K562 (cell line): ENCODE measurements at regions not wholly inside any gene's neighbourhood (a gene's known extent, or its start where the extent isn't known, plus 50 kb on each side); places are given as distances from the start of the nearest gene placed in this dataset.

ENCODE experiments used
- ATAC-seq: fragments of 200-7000 bp; cut with Tn5 transposase; 3 replicates; pipeline ENCODE4 v1.9.1; 2020; ENCODE audit warnings: moderate library complexity
- BruUV-seq: library from RNA; stranded (reverse); fragments of 400-500 nt; replicated peaks from 2 replicates; lab custom pipeline; 2021; lab: Mats Ljungman, UMichigan
- CTCF ChIA-PET: fragments of 300-600 bp; formaldehyde crosslinking; extraction: SDS; loops from one replicate; lab custom pipeline; 2021; ENCODE audit warnings: low intra/inter-chr PET ratio; lab: Yijun Ruan, JAX
- POLR2A ChIA-PET: fragments of 300-600, 350-650 bp; sonication (Branson Sonifier 250); formaldehyde crosslinking; extraction: SDS; loops from one replicate; lab custom pipeline; 2021; ENCODE audit warnings: antibody characterized with exemption, inconsistent platforms; lab: Yijun Ruan, JAX
- DNase-seq, 4 experiments: peaks; one replicate each; pipeline versions ENCODE4 v3.0.0 to v3.0.0-alpha.2; 2011 to 2018; ENCODE audit warnings: low spot score in 3 of 4, mixed read lengths in 3 of 4; ENCODE audit errors: extremely low read depth in 1 of 4
- FAIRE-seq: peaks from 2 replicates; lab custom pipeline; 2011; peaks lifted over from hg19 to GRCh38; lab: Jason Lieb, UNC
- H2AFZ ChIP-seq: 2 replicates; pipeline ENCODE4 v1.6.0; 2011; ENCODE audit warnings: low read depth, low read length, control low read depth, inconsistent platforms
- H3K27ac ChIP-seq: fragments of 200-600 bp; 3 replicates; pipeline ENCODE4 v1.8.0; 2011; ENCODE audit warnings: low read depth, mild to moderate bottlenecking, control low read depth, inconsistent platforms, low read length, moderate library complexity, mixed read lengths; ENCODE audit errors: extremely low read depth
- H3K27me3 ChIP-seq, 2 experiments: fragments of 300-600 bp in 1 of 2; 2 replicates in 1 of 2; 3 replicates in 1 of 2; pipeline versions ENCODE4 v1.6.0 to v1.8.0; 2011; ENCODE audit warnings: inconsistent platforms in 2 of 2, low read length in 2 of 2, mild to moderate bottlenecking in 1 of 2, mixed read lengths in 1 of 2, moderate library complexity in 1 of 2; ENCODE audit not compliant: control insufficient read depth in 2 of 2, insufficient read depth in 2 of 2
- H3K36me3 ChIP-seq: fragments of 300-600 bp; 3 replicates; pipeline ENCODE4 v1.8.0; 2011; ENCODE audit warnings: mild to moderate bottlenecking, low read length, inconsistent platforms; ENCODE audit not compliant: control insufficient read depth, insufficient read depth
- H3K4me1 ChIP-seq, 2 experiments: fragments of 200-600 bp in 1 of 2; replicated peaks in 1 of 2; 2 replicates in 1 of 2; 3 replicates in 1 of 2; pipeline versions ENCODE4 v1.5.1 to v1.8.0; 2011; ENCODE audit warnings: inconsistent platforms in 2 of 2, low read length in 2 of 2, mild to moderate bottlenecking in 1 of 2, mixed read lengths in 1 of 2, moderate library complexity in 1 of 2; ENCODE audit not compliant: control insufficient read depth in 2 of 2, insufficient read depth in 2 of 2
- H3K4me2 ChIP-seq: 2 replicates; pipeline ENCODE4 v1.6.1; 2011; ENCODE audit warnings: low read length, control low read depth, inconsistent platforms, mixed read lengths; ENCODE audit not compliant: insufficient read depth
- H3K4me3 ChIP-seq: fragments of 200-600 bp; sonication (generic), shearing (Covaris generic); 2 replicates; pipeline ENCODE4 v1.5.1; 2016; ENCODE audit warnings: control low read depth, inconsistent platforms
- H3K79me2 ChIP-seq: fragments of 200-600 bp; 3 replicates; pipeline ENCODE4 v1.8.0; 2011; ENCODE audit warnings: low read length, inconsistent platforms; ENCODE audit not compliant: control insufficient read depth, insufficient read depth
- H3K9ac ChIP-seq, 2 experiments: 2 replicates each; pipeline versions ENCODE4 v1.6.0 to v1.6.1; 2011; ENCODE audit warnings: low read depth in 2 of 2, low read length in 2 of 2, control low read depth in 1 of 2, inconsistent platforms in 1 of 2, mild to moderate bottlenecking in 1 of 2, mixed read lengths in 1 of 2; ENCODE audit not compliant: insufficient read depth in 1 of 2
- H3K9me1 ChIP-seq: one replicate; pipeline ENCODE4 v1.6.0; 2011; ENCODE audit warnings: inconsistent platforms, mild to moderate bottlenecking, low read length, moderate library complexity; ENCODE audit not compliant: control insufficient read depth, insufficient read depth
- H3K9me3 ChIP-seq: replicated peaks from 2 replicates; pipeline ENCODE4 v1.5.1; 2011; ENCODE audit warnings: low read depth, low read length, inconsistent platforms; ENCODE audit not compliant: control insufficient read depth, insufficient read depth
- H4K20me1 ChIP-seq: replicated peaks from 2 replicates; pipeline ENCODE4 v1.6.1; 2011; ENCODE audit warnings: low read length, inconsistent platforms, mixed read lengths; ENCODE audit not compliant: control insufficient read depth, insufficient read depth
- CBX2 ChIP-seq: fragments of 200-600 bp; sonication (generic); IDR thresholded peaks from one replicate; pipeline ENCODE4 v1.6.1; 2012; ENCODE audit warnings: mild to moderate bottlenecking, low read length, inconsistent platforms; ENCODE audit not compliant: insufficient read depth, poor library complexity, severe bottlenecking
- CEBPG ChIP-seq, 3 experiments: fragments of 200-800 bp in 1 of 3; sonication (Bioruptor generic) in 1 of 3; sonication (generic) in 1 of 3; formaldehyde crosslinking in 1 of 3; IDR thresholded peaks in 2 of 3; conservative IDR thresholded peaks in 1 of 3; 2 replicates each; pipeline versions ENCODE4 v1.6.1 to v1.8.0; 2016 to 2022; ENCODE audit warnings: missing compliant biosample characterization in 2 of 3, missing genetic modification characterization in 2 of 3, mild to moderate bottlenecking in 1 of 3, missing genetic modification reagents in 1 of 3
- HOXB6 ChIP-seq: fragments of 250-450 bp; sonication (Bioruptor Pico); IDR thresholded peaks from 2 replicates; pipeline ENCODE4 v1.5.1; 2022; ENCODE audit warnings: mild to moderate bottlenecking, borderline replicate concordance
- KAT8 ChIP-seq: fragments of 450-650 bp; IDR thresholded peaks from 2 replicates; pipeline ENCODE4 v1.6.1; 2016; ENCODE audit warnings: low read depth, mild to moderate bottlenecking
- SMAD4 ChIP-seq: fragments of 250-450 bp; sonication (Bioruptor Pico); conservative IDR thresholded peaks from 2 replicates; pipeline ENCODE4 v1.8.0; 2021; ENCODE audit warnings: inconsistent platforms, mild to moderate bottlenecking, moderate library complexity
- TEAD1 ChIP-seq, 2 experiments: fragments of 450-650 bp in 1 of 2; sonication (generic) in 1 of 2; formaldehyde crosslinking; IDR thresholded peaks; 2 replicates each; pipeline versions ENCODE4 v1.4.0 to v1.8.0; 2020 to 2022; ENCODE audit warnings: mild to moderate bottlenecking in 2 of 2, missing genetic modification reagents in 1 of 2
- THAP12 ChIP-seq: fragments of 250-450 bp; sonication (Bioruptor Pico); IDR thresholded peaks from 2 replicates; pipeline ENCODE4 v1.9.0; 2021; ENCODE audit warnings: mild to moderate bottlenecking, inconsistent platforms
- ZNF511 ChIP-seq: sonication (generic); formaldehyde crosslinking; IDR thresholded peaks from 2 replicates; pipeline ENCODE4 v1.8.0; 2022; ENCODE audit warnings: mild to moderate bottlenecking, missing genetic modification reagents
- ZNF668 ChIP-seq: fragments of 250-450 bp; sonication (Bioruptor Pico); IDR thresholded peaks from 2 replicates; pipeline ENCODE4 v1.8.0; 2022; ENCODE audit warnings: mild to moderate bottlenecking, inconsistent platforms
- whole genome bisulfite sequencing: fragments of 100-300 bp; shearing (Covaris generic); methylation state at CpG from one replicate; pipeline ENCODE4 v1.1.6; 2016; ENCODE audit warnings: low coverage, mixed read lengths; ENCODE audit not compliant: insufficient coverage; ENCODE audit errors: missing lambda C conversion rate; 5-methylcytosine and 5-hydroxymethylcytosine counted together
- in situ Hi-C: fragments of 300-500 bp; cut with MboI; formaldehyde crosslinking; loops from 4 replicates; pipeline ENCODE4 v1.15.0; 2018; ENCODE audit warnings: inconsistent platforms, mixed read lengths
- intact Hi-C: fragments of 100-400 bp; cut with micrococcal nuclease; formaldehyde crosslinking; loops from 2 replicates; pipeline ENCODE4 v1.14.2; 2022
- TF ChIP-seq, protein P1 (sequence below): sonication (generic); formaldehyde crosslinking; IDR thresholded peaks from 2 replicates; pipeline ENCODE4 v1.8.1; 2023; ENCODE audit warnings: mild to moderate bottlenecking, missing genetic modification reagents
- TF ChIP-seq, protein P2 (sequence below): fragments of 200-800 bp; sonication (Bioruptor generic); IDR thresholded peaks from 2 replicates; pipeline ENCODE4 v1.6.1; 2016; ENCODE audit warnings: missing genetic modification characterization, missing compliant biosample characterization

- TF ChIP-seq HOXB6 = no peak
- no peak for TF ChIP-seq TEAD1 (CRISPR knock-in tag; IDR thresholded peaks at IDR 0.05)
- TF ChIP-seq CEBPG (CRISPR knock-in tag; IDR thresholded peaks at IDR 0.05) = no peak
- 0 out of 4 replicates have a peak, but pooled peaks of 1 of the 2 experiments have one; percentile 29 for TF ChIP-seq CEBPG (tag; conservative IDR thresholded peaks at IDR 0.05 in 1 of 2, IDR thresholded peaks at IDR 0.05 in 1 of 2)
Measured at GRCh38 chr12:30399859-30400258, 295.8 kb downstream of the IPO8 start (continued).

DNA sequence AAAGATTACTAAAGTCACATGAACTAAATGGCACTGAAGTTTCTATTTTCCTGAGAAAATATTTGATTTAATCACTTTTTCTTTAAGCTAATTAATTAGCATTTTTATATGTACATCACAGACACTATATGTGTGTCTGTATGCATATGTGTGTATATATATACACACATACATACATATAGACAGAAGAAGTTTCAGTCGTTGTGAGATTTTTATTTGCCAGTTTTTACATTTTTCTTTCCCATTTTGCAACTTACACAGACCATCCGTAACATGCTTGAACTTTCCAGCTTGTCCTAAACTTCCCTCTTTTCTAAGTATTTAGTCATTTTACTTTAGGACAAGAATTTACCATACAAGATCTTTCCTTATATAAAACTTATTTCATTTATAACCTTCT is 299.1 kb downstream of the IPO8 start:
- H3K9me3 ChIP-seq = peaks cover 3% of the 10 kb centered on the region; the same call in 1 of the 2 replicates
- no peak overlapping the region for H3K4me2 ChIP-seq
- no peaks in the 10 kb centered on the region for H4K20me1 ChIP-seq
- DNase-seq (no peak), FAIRE-seq (no peak), ATAC-seq (no peak)
- no peak overlapping the region for H2AFZ ChIP-seq
- intact Hi-C loops = no loop called here
- H3K4me1 ChIP-seq = peaks cover 0 to 18% of the 10 kb centered on the region in 2 experiments; a peak in 2 of 5 replicates
- in situ Hi-C loops = no loop called here
- H3K9ac ChIP-seq = no peak overlapping the region
- POLR2A ChIA-PET = no interaction called here
- H3K79me2 ChIP-seq = no peaks in the 10 kb centered on the region
- H3K27me3 ChIP-seq = no peaks in the 10 kb centered on the region
- no peak overlapping the region for H3K27ac ChIP-seq
- BruUV-seq = no TSS peak
- no peak overlapping the region for H3K4me3 ChIP-seq
- H3K9me1 ChIP-seq = no peaks in the 10 kb centered on the region
- H3K36me3 ChIP-seq = no peaks in the 10 kb centered on the region
- WGBS = 45% methylated on average over 2 of the region's 2 CpGs
- CTCF ChIA-PET = no interaction called here
- TF ChIP-seq ZNF668 (no peak), ZNF511 (CRISPR knock-in tag) (no peak), KAT8 (no peak), THAP12 (CRISPR knock-in tag) (no peak), CBX2 (no peak), SMAD4 (CRISPR knock-in tag) (no peak)
- TF ChIP-seq, protein P1, sequence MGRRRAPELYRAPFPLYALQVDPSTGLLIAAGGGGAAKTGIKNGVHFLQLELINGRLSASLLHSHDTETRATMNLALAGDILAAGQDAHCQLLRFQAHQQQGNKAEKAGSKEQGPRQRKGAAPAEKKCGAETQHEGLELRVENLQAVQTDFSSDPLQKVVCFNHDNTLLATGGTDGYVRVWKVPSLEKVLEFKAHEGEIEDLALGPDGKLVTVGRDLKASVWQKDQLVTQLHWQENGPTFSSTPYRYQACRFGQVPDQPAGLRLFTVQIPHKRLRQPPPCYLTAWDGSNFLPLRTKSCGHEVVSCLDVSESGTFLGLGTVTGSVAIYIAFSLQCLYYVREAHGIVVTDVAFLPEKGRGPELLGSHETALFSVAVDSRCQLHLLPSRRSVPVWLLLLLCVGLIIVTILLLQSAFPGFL (CRISPR knock-in tag) = no peak
- TF ChIP-seq, protein P2, sequence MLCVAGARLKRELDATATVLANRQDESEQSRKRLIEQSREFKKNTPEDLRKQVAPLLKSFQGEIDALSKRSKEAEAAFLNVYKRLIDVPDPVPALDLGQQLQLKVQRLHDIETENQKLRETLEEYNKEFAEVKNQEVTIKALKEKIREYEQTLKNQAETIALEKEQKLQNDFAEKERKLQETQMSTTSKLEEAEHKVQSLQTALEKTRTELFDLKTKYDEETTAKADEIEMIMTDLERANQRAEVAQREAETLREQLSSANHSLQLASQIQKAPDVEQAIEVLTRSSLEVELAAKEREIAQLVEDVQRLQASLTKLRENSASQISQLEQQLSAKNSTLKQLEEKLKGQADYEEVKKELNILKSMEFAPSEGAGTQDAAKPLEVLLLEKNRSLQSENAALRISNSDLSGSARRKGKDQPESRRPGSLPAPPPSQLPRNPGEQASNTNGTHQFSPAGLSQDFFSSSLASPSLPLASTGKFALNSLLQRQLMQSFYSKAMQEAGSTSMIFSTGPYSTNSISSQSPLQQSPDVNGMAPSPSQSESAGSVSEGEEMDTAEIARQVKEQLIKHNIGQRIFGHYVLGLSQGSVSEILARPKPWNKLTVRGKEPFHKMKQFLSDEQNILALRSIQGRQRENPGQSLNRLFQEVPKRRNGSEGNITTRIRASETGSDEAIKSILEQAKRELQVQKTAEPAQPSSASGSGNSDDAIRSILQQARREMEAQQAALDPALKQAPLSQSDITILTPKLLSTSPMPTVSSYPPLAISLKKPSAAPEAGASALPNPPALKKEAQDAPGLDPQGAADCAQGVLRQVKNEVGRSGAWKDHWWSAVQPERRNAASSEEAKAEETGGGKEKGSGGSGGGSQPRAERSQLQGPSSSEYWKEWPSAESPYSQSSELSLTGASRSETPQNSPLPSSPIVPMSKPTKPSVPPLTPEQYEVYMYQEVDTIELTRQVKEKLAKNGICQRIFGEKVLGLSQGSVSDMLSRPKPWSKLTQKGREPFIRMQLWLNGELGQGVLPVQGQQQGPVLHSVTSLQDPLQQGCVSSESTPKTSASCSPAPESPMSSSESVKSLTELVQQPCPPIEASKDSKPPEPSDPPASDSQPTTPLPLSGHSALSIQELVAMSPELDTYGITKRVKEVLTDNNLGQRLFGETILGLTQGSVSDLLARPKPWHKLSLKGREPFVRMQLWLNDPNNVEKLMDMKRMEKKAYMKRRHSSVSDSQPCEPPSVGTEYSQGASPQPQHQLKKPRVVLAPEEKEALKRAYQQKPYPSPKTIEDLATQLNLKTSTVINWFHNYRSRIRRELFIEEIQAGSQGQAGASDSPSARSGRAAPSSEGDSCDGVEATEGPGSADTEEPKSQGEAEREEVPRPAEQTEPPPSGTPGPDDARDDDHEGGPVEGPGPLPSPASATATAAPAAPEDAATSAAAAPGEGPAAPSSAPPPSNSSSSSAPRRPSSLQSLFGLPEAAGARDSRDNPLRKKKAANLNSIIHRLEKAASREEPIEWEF (CRISPR knock-in tag) = no peak
